ENCODE measurements at regions not wholly inside any gene's neighbourhood (a gene's known extent, or its start where the extent isn't known, plus 50 kb on each side); places are given as distances from the start of the nearest gene placed in this dataset.

DNA sequence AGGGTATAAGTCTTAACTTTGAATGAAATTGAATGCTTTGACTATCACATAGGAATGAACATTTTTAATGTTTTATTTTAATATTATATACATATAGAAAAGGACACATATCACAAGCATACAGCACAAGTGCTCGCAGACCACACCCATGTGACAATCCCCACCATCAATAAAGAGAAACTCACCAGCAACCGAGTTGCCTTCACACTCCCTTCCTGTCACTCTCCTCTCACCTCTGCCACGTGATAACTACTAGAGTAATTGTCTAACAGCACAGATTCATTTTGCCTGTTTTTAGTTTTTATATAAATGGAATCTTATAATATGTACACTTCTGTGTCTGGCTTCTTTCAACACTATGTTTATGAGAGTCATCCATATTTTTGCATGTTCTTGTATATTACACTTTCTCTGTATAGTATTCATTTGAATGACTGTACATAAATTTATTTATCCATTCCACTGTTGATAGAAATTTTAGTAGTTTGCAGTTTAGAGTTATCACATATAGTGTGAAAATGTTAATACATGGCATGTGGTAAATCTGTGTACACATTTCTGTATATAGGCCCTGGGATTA lies 304.9 kb upstream of the DUSP10 start:
- no peak overlapping the region for H3K4me3 ChIP-seq (ENCODE audit: insufficient read depth, low read depth, low read length, poor library complexity, severe bottlenecking)
- H3K27ac ChIP-seq (ENCODE audit: insufficient read depth, low read length, poor library complexity, severe bottlenecking), result no peak overlapping the region
- no peak for DNase-seq
- H3K27me3 ChIP-seq (replicated peaks; ENCODE audit: control insufficient read depth, insufficient read depth, low read length, poor library complexity, severe bottlenecking), result no peaks in the 10 kb centered on the region
- no peaks in the 10 kb centered on the region for H3K4me1 ChIP-seq (ENCODE audit: control insufficient read depth, insufficient read depth, low read length, poor library complexity, severe bottlenecking)
- no peaks in the 10 kb centered on the region for H3K9me3 ChIP-seq (ENCODE audit: control insufficient read depth, low read length)
- H3K36me3 ChIP-seq (ENCODE audit: control insufficient read depth, insufficient read depth, low read length), result no peaks in the 10 kb centered on the region

DNA sequence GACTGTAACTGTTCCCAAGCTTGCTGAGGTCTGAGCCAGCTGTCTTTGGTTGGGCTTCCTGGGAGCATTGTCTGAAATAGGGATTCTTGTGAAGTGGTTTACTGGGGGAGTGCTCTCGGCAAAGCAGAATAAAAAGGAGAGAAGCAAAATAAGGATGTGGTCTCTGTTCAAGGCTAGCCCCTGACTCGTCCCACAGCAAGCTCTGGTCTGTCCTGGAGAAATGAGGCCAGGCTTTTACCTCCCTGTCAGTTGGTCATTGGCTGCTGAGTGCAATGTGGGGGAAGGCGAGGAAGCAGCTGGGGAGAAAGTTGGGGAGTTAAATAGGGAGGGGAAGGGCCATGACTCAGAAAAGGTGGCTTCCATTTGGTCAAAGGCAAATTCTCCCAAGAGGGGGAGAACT lies 303.9 kb upstream of the DUSP10 start:
- H3K4me3 ChIP-seq (ENCODE audit: insufficient read depth, low read depth, low read length, poor library complexity, severe bottlenecking), result no peak overlapping the region
- DNase-seq, result no peak
- no peak overlapping the region for H3K27ac ChIP-seq (ENCODE audit: insufficient read depth, low read length, poor library complexity, severe bottlenecking)
- H3K36me3 ChIP-seq (ENCODE audit: control insufficient read depth, insufficient read depth, low read length), result no peaks in the 10 kb centered on the region
- no peaks in the 10 kb centered on the region for H3K27me3 ChIP-seq (replicated peaks; ENCODE audit: control insufficient read depth, insufficient read depth, low read length, poor library complexity, severe bottlenecking)
- no peaks in the 10 kb centered on the region for H3K9me3 ChIP-seq (ENCODE audit: control insufficient read depth, low read length)
- H3K4me1 ChIP-seq (ENCODE audit: control insufficient read depth, insufficient read depth, low read length, poor library complexity, severe bottlenecking), result no peaks in the 10 kb centered on the region

DNA sequence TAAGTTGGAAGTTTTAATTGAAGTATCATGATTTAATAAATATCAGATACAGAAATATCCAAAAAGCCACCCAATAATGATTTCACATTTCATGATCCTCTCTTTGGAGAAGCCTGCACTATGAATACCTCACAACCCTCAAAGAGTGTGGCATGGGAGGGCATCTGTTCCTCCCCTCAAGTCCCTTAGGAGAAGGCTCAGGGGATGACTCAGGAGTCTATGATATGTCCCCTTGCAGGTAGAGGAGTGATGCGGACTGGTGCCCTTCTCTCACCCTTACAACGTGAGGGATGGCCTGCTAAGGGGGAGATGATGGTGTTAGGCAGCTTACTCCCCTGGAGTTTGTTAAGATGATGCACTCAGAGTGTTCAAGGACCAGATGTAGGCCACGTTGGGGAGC lies 303.3 kb upstream of the DUSP10 start:
- no peak for DNase-seq
- Histone ChIP-seq H3K9me3 (ENCODE audit: control insufficient read depth, low read length) (no peaks in the 10 kb centered on the region), H3K4me1 (ENCODE audit: control insufficient read depth, insufficient read depth, low read length, poor library complexity, severe bottlenecking) (no peaks in the 10 kb centered on the region), H3K27me3 (replicated peaks; ENCODE audit: control insufficient read depth, insufficient read depth, low read length, poor library complexity, severe bottlenecking) (no peaks in the 10 kb centered on the region), H3K36me3 (ENCODE audit: control insufficient read depth, insufficient read depth, low read length) (no peaks in the 10 kb centered on the region), H3K27ac (ENCODE audit: insufficient read depth, low read length, poor library complexity, severe bottlenecking) (no peak overlapping the region), H3K4me3 (ENCODE audit: insufficient read depth, low read depth, low read length, poor library complexity, severe bottlenecking) (no peak overlapping the region)

DNA sequence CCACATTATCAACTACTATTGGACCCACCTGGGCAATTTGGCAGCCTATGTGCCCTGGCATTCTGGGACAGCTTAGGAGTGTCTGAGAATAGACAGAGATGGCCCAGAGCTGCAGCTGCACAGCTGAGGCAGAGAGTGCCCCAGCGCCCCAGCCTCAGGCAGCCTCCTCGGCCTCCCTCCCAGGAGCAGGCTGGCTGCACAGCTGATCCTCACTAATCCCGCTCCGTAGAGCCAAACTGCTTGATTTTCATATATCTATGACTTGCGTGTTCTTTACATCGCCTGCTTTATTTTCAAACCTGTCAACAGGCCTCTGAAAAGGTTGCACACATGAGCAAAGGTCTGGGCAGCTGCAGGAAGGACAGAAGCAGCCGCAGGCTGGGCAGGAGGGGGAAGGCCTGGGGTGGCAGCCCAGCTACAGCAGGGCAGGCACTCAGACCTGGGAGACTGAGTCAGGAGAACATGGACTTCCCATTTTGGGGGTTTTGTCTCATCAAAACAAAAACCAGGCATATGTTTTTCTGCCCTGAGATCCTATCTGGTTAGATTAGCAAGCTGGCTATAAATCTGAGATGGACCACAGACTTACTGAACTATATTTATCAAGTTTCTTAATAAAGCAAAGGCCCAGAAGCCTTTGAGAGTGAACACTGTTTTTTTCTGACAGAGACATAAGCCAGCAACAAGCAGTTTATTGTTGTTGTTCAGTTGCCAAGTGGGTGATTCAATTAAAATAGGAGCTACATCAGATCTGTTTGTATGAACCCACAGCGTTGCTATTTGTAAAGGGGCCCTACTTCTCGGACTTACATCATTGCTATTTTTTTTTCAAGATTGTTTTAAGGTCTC lies 301.8 kb upstream of the DUSP10 start:
- Histone ChIP-seq H3K36me3 (ENCODE audit: control insufficient read depth, insufficient read depth, low read length) (no peaks in the 10 kb centered on the region), H3K27me3 (replicated peaks; ENCODE audit: control insufficient read depth, insufficient read depth, low read length, poor library complexity, severe bottlenecking) (no peaks in the 10 kb centered on the region), H3K4me3 (ENCODE audit: insufficient read depth, low read depth, low read length, poor library complexity, severe bottlenecking) (no peak overlapping the region), H3K4me1 (ENCODE audit: control insufficient read depth, insufficient read depth, low read length, poor library complexity, severe bottlenecking) (no peaks in the 10 kb centered on the region), H3K9me3 (ENCODE audit: control insufficient read depth, low read length) (no peaks in the 10 kb centered on the region), H3K27ac (ENCODE audit: insufficient read depth, low read length, poor library complexity, severe bottlenecking) (no peak overlapping the region)
- no peak for DNase-seq

DNA sequence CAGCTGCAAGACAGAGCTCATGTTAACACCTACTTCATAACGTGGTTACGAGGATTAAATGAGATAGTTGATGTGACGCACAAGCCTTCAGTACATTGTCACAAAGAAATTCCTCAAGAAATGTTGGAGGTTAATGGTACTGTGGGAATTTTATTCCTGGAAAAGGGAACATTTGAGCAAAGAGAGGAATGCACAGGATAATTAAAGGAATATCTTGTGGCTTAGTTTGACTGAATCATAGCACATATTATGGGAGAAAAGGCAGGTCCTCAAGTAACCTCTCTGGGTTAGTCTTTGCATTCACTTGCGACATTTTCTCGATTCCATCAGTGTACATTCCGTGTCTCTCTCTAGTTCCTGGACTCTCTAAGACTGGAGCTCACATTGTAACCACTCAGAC lies 300.2 kb upstream of the DUSP10 start:
- Histone ChIP-seq H3K27ac (ENCODE audit: insufficient read depth, low read length, poor library complexity, severe bottlenecking) (no peak overlapping the region), H3K4me3 (ENCODE audit: insufficient read depth, low read depth, low read length, poor library complexity, severe bottlenecking) (no peak overlapping the region)
- no peak for DNase-seq

DNA sequence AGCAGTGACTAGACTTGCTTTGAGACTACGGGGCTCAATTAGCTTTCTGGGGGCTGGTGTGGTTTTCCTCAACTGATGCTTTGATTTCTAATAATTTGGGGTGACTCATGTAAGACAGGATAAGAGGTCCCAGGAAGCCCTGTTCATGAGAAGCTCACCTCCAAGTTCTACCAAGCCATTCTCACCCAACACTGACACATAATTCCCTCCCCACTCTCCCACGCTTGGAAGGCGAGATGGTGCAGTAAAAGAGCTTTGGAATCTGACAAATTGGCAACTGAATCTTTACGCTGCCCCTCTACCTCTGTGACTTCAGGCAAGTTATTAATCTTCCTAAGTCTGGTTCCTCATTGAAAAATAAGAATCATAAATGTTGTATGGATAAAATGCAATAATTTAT lies 299.1 kb upstream of the DUSP10 start:
- no peak for DNase-seq
- Histone ChIP-seq H3K4me1 (ENCODE audit: control insufficient read depth, insufficient read depth, low read length, poor library complexity, severe bottlenecking) (no peaks in the 10 kb centered on the region), H3K4me3 (ENCODE audit: insufficient read depth, low read depth, low read length, poor library complexity, severe bottlenecking) (no peak overlapping the region), H3K9me3 (ENCODE audit: control insufficient read depth, low read length) (no peaks in the 10 kb centered on the region), H3K36me3 (ENCODE audit: control insufficient read depth, insufficient read depth, low read length) (no peaks in the 10 kb centered on the region), H3K27me3 (replicated peaks; ENCODE audit: control insufficient read depth, insufficient read depth, low read length, poor library complexity, severe bottlenecking) (no peaks in the 10 kb centered on the region), H3K27ac (ENCODE audit: insufficient read depth, low read length, poor library complexity, severe bottlenecking) (no peak overlapping the region)

More for the DNA sequence above, 300.2 kb upstream of the DUSP10 start:
- Histone ChIP-seq H3K4me1 (ENCODE audit: control insufficient read depth, insufficient read depth, low read length, poor library complexity, severe bottlenecking) (no peaks in the 10 kb centered on the region), H3K27me3 (replicated peaks; ENCODE audit: control insufficient read depth, insufficient read depth, low read length, poor library complexity, severe bottlenecking) (no peaks in the 10 kb centered on the region), H3K36me3 (ENCODE audit: control insufficient read depth, insufficient read depth, low read length) (no peaks in the 10 kb centered on the region), H3K9me3 (ENCODE audit: control insufficient read depth, low read length) (no peaks in the 10 kb centered on the region)

DNA sequence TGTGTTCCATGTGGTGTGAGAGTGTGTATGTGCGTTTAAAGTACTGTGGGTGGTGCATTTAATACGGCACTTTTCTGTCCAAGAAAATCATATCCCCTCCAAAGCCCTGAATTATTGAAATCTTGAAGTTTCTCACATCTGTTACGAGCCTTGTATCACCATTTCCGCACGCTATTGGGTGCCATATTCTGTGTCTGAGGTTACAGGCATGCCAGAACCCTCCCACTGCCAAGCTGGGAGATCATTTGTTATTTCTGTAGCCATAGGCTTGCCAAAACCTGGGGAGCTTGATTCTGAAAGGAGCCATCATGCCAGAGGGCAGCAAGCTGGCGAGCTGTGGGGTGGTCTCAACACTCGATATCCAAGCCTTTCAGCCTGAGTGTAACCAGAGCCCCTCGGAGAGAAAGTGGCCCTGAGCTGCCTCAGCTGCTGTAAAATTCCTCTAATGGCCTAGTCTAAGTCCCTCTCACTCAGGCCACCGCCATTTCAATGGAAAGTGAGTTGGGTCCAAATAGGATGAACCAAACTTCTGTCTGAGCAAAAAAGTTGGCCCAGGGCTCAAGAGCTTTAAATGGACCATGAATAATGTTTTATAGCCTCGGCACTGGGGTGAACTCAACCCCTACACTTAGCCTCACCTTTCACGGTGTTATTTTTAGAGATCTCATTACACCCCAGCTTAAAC lies 298.4 kb upstream of the DUSP10 start:
- H3K27me3 ChIP-seq (replicated peaks; ENCODE audit: control insufficient read depth, insufficient read depth, low read length, poor library complexity, severe bottlenecking), result no peaks in the 10 kb centered on the region
- no peaks in the 10 kb centered on the region for H3K9me3 ChIP-seq (ENCODE audit: control insufficient read depth, low read length)
- no peak overlapping the region for H3K27ac ChIP-seq (ENCODE audit: insufficient read depth, low read length, poor library complexity, severe bottlenecking)
- no peaks in the 10 kb centered on the region for H3K4me1 ChIP-seq (ENCODE audit: control insufficient read depth, insufficient read depth, low read length, poor library complexity, severe bottlenecking)
- no peaks in the 10 kb centered on the region for H3K36me3 ChIP-seq (ENCODE audit: control insufficient read depth, insufficient read depth, low read length)
- no peak overlapping the region for H3K4me3 ChIP-seq (ENCODE audit: insufficient read depth, low read depth, low read length, poor library complexity, severe bottlenecking)
- DNase-seq, result no peak

DNA sequence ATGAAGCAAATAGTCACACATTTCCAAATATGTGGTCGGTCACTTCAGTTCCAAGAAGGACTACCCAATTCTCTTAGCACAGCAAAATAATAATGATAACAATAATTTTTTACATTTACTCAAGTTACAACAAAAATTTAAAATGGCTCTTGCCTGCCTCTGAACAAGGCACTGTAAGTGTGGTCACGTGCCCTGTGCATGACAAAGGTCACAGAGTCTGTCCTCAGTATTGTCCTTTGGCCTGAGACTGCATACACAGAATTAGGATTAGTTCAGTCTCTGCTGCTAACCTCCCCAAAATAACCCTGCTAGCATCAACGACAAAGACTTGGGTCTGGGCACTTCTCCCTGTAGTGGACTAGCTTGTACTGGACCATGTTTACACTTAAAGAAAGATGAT lies 297.1 kb upstream of the DUSP10 start:
- no peak overlapping the region for H3K4me3 ChIP-seq (ENCODE audit: insufficient read depth, low read depth, low read length, poor library complexity, severe bottlenecking)

DNA sequence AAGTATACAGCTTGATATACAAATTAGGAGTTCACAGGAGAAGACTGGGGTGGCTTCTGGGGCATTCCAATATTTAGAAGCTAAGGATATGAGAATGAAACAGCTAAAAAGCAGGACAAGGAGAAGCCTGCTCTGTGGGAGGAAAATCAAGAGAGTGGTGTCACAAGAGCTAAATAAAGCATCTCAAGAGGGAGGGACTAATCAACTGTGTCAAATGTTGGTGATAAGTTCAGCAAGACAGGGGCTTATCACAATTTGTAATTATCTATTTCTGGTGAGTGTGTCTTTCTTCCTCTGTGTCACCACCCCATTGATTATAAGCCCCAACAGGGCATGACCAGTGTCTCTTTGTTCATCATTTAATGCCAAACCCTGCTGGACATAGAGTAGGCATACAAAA lies 295.8 kb upstream of the DUSP10 start:
- Histone ChIP-seq H3K27me3 (replicated peaks; ENCODE audit: control insufficient read depth, insufficient read depth, low read length, poor library complexity, severe bottlenecking) (no peaks in the 10 kb centered on the region), H3K4me3 (ENCODE audit: insufficient read depth, low read depth, low read length, poor library complexity, severe bottlenecking) (no peak overlapping the region), H3K4me1 (ENCODE audit: control insufficient read depth, insufficient read depth, low read length, poor library complexity, severe bottlenecking) (no peaks in the 10 kb centered on the region), H3K36me3 (ENCODE audit: control insufficient read depth, insufficient read depth, low read length) (no peaks in the 10 kb centered on the region), H3K27ac (ENCODE audit: insufficient read depth, low read length, poor library complexity, severe bottlenecking) (no peak overlapping the region), H3K9me3 (ENCODE audit: control insufficient read depth, low read length) (no peaks in the 10 kb centered on the region)
- DNase-seq, result no peak

More for the DNA sequence above, 297.1 kb upstream of the DUSP10 start:
- Histone ChIP-seq H3K4me1 (ENCODE audit: control insufficient read depth, insufficient read depth, low read length, poor library complexity, severe bottlenecking) (no peaks in the 10 kb centered on the region), H3K36me3 (ENCODE audit: control insufficient read depth, insufficient read depth, low read length) (no peaks in the 10 kb centered on the region), H3K9me3 (ENCODE audit: control insufficient read depth, low read length) (no peaks in the 10 kb centered on the region), H3K27me3 (replicated peaks; ENCODE audit: control insufficient read depth, insufficient read depth, low read length, poor library complexity, severe bottlenecking) (no peaks in the 10 kb centered on the region), H3K27ac (ENCODE audit: insufficient read depth, low read length, poor library complexity, severe bottlenecking) (no peak overlapping the region)
- DNase-seq, result no peak

DNA sequence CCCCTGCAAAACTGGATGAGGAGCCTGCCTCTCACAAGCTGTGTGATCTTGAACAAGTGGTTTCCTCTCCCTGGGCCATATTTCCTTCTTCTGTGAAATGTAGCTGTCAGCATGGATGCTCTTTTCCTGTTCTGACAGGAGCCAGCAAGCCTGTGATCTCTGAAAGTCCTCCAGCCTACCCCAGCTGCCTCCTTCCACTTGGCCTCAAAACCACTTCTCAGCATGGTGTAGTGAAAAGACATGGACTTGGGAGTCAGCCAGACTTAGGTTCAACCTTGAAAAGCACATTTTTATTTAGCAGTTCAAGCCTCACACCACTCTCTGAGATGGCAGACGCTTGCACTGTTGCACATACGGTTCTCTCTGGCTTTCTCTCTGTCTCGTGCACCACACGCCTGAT lies 292.9 kb upstream of the DUSP10 start:
- H3K27ac ChIP-seq (ENCODE audit: insufficient read depth, low read length, poor library complexity, severe bottlenecking), result no peak overlapping the region
- no peaks in the 10 kb centered on the region for H3K9me3 ChIP-seq (ENCODE audit: control insufficient read depth, low read length)
- no peaks in the 10 kb centered on the region for H3K36me3 ChIP-seq (ENCODE audit: control insufficient read depth, insufficient read depth, low read length)
- no peak for DNase-seq
- H3K4me3 ChIP-seq (ENCODE audit: insufficient read depth, low read depth, low read length, poor library complexity, severe bottlenecking), result no peak overlapping the region
- no peaks in the 10 kb centered on the region for H3K27me3 ChIP-seq (replicated peaks; ENCODE audit: control insufficient read depth, insufficient read depth, low read length, poor library complexity, severe bottlenecking)
- no peaks in the 10 kb centered on the region for H3K4me1 ChIP-seq (ENCODE audit: control insufficient read depth, insufficient read depth, low read length, poor library complexity, severe bottlenecking)
